HG02678 (cell line): ENCODE measurements at regions not wholly inside any gene's neighbourhood (a gene's known extent, or its start where the extent isn't known, plus 50 kb on each side); places are given as distances from the start of the nearest gene placed in this dataset.

Source experiments
- ATAC-seq: cut with Tn5 transposase; IDR thresholded peaks from one replicate; pipeline ENCODE4 v1.9.1; 2021; ENCODE audit warnings: mild to moderate bottlenecking, moderate library complexity; ENCODE audit not compliant: unreplicated experiment

DNA sequence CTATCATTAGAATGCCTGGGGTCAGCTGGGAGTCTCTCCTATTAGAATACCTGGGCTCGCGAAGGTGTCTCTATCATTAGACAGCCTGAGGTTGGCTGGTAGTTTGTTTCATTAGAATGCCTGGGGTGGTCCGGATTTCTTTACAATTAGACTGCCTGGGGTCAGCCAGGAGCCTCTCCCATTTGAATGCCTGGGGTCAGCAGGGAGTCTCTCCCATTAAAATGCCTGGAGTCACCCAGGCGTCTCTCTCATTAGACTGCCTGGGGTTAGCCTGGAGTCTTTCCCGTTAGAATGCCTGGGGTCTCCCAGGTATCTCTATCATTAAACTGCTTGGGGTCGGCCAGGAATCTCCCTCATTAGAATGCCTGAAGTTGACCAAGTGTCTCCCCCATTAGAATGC lies 1458.3 kb downstream of the UQCRFS1 start:
- no peak for ATAC-seq

DNA sequence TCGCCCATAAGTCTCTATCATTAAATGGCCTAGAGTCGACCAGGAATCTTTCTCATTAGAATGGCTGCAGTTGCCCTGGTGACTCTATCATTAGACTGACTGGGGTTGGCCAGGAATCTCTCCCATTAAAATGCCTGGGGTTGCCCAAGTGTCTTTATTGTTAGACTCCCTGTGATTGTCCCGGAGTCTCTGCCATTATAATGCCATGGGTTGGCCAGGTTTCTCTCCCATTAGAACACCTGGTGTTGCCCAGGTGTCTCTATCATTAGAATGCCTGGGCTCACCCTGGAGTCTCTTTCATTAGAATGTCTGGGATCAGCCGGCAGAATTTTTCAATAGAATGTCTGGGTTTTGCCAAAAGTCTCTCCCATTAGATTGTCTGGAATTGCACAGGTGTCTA lies 1459.3 kb downstream of the UQCRFS1 start:
- no peak for ATAC-seq

DNA sequence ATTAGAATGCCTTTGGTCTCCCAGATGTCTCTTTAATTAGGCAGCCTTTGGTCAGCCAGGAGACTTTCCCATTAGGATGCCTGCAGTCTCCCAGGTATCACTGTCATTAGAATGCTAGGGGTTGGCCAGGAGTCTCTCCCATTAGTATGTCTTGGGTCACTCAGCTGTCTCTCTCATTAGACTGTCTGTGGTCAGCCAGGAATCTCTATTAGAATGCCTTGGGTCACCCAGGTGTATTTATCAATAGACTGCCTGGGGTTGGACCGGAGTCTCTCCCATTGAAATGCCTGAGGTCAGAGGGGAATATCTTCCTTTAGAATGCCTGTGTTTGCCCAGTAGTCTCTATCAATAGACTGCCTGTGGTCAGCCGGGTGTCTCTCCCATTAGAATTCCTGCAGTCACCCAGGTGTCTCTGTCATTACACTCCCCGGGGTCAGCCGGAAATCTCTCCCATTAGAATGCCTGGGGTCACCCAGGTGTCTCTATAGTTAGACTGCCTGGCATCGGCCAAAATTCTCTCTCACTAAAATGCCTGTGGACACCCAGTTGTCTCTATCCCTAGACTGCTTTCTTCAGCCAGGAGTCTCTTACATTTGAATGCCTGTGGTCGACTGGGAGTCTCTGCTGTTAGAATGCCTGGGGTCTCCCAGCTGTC lies 1460.3 kb downstream of the UQCRFS1 start:
- ATAC-seq = no peak

DNA sequence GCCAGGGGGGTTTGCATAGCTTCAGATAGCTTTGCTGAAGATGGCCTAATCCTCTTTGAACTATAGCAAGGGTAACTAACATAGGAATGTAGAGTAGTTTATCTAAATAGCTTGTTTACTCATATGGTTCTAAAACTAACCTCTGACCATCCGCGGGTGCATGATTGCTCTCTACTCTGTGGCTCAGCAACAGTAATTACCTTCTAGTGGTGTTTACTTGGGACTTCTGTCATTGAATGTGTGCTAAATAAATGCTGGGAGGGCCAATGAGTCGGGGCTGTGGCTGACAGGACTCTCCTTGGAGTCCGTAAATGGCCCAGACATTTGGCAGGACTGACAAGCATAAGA lies 1461.9 kb downstream of the UQCRFS1 start:
- no peak for ATAC-seq

DNA sequence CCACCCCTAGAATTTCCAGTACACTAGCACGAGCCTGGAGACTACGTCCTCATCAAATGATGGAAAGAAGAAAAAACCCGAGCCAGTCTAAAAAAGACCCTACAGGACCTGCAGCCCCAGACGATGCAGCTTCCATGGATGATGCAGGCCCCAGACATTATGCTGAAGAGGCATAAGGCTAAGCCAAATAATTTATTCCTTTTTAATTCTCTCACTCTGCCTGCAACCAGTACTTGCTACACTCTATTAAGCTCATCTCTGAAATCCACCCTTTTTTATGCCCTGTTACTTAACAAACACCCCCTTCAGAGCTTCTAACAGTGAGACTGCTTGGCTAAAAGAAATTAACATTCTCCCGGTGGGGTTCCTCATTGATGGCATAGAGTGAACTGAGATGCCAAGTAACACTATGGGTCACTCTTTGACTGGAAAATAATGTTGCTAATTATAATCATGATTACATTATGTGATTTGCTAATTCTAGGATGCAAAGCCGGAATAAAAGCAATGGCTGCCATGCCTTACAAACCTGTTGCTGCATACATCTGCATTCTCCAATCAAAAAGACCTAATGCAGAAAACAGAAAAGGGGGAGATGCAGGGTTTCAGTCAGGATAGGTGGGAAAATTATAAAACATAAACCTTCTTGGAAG lies 1462.4 kb downstream of the UQCRFS1 start:
- ATAC-seq = no peak

DNA sequence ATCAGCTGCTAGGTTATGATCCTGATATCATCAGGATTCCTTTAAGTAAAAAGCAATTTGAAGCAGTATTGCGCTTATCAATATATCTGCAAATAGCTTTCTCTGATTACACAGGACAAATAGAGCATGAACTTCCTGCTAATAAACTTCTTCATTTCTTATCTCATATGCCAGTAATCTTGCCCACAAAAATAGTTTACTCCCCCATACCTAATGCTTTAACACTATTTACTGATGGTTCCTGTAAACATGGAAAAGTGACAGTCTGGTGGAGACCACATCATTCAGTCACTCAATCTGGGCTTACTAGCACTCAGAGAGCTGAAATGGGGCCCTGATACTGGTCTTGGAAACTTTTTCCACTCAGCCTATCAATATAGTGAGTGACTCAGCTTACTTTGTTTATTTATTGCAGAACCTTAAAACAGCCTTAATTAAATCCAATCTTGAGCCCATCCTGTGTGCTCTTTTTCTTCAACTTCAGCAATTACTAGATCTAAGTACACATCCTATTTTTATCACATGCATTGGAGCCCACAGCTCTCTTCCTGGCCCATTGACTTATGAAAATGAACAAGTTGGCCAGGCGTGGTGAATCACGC lies 1464.3 kb downstream of the UQCRFS1 start:
- ATAC-seq = no peak

DNA sequence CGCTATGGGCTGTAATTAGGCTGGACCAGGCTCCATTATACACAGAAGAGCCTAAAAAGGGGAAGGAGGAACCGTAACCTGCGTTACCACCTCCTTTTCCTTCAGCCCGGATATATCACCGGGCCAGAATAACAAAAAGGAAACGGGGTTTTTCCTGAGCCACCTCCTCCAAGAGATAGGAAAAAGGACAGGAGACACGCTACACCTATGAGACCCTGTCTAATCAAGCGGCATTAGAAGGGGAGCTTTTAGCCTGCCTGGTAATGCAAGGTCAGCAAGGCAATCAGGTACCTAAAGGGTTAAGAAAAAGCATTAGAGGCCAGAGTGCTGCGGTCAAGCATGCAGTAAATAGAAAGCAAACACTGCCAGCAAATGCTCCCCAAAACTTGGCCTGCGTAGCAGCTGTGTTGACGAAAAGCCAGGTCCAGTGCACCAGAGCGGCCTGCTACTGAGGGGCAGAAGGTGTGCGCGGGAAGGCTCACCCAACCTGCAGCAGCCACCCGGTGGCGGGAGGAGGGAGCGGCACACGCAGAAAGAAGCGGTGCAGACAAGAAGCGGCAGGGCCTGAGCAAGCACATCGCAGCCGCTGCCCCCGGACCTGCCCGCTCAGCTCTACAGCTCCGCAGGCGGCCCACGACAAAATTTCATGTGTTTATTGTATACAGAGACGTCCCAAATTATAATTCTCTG lies 1466.1 kb downstream of the UQCRFS1 start:
- ATAC-seq = no peak

DNA sequence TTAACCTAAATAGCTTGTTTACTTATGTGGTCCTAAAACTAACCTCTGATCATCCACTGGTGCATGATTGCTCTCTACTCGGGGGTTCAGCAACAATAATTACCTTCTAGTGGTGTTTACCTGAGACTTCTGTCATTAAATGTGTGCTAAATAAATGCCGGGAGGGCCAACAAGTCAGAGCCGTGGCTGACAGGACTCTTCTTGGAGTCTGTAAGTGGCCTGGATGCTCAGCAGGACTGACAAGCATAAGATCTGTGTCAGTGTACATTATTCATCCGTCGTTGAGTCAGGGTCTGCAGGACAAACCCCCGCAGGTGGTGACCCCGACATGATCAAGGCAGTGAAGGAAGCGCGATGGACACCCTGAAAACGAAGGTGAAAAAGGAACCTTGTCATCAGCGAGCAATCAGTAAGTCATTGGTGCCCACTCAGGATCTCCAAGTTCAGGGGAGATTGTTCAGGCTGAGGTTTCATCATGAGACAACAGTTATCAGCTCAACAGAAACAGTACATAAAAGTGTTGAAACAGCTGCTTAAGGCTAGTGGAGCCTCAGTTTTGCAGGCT lies 1466.9 kb downstream of the UQCRFS1 start:
- no peak for ATAC-seq

DNA sequence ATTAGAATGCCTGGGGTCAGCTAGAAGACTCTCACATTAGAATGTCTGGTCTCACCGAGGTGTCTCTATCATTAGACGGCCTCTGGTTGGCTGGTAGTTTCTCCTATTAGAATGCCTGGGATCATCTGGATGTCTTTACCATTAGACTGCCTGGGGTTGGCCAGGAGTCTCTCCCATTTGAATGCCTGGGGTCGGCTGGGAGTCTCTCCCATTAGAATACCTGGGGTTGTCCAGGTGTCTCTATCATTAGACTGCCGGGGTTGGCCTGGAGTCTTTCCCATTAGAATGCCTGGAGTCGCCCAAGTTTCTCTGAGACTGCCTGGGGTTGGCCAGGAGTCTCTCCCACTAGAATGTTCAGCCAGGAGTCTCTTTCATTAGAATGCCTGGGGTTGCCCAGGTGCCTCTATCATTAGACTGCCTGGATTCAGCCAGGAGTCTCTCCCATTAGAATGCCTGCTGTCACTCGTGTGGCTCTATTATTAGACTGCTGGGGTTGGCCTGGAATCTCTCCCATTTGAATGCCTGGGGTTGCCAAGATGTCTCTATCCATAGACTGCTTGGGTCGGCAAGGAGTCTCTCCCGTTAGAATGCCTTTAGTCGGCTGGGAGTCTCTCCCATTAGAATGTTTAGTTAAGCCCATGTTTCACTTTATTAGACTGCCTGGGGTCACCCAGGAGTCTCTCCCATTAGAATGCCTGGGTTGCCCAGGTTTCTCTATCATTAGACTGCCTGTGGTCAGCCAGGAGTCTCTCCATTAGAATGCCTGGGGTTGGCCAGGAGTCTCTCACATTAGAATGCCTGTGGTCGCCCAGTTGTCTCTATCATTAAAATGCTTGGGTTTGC lies 1467.8 kb downstream of the UQCRFS1 start:
- ATAC-seq = no peak

DNA sequence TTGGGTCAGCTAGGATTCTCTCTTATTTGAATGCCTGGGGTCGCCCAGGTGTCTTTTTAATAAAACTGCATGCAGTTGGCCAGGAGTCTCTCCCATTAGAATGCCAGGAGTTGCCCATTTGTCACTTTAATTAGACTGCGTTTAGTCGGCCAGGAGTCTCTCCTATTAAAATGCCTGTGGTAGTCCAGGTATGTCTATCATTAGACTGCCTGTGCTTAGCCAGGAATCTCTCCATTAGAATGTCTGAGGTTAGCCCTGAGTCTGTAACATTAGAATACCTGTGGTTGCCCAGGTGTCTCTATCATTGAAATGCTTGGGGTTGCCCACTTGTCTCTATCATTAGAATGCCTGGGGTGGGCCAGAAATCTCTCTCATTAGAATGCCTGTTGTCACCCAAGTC lies 1470.9 kb downstream of the UQCRFS1 start:
- no peak for ATAC-seq

DNA sequence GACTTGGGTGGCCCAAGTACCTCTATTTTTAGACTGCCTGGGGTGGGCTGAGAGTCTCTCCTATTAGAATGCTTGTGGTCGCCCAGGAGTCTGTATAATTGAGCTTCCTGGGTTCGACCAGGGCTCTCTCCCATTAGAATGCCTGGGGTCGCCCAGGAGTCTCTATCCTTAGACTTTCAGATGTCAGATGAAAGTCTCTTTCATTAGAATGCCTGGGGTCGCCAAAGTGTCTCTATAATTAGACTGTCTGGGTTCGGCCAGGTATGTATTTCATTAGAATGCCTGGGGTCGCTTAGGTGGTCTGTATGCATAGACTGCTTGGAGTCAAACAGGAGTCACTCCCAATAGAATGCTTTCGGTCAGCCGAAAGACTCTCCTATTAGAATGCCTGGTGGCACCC lies 1471.7 kb downstream of the UQCRFS1 start:
- no peak for ATAC-seq

DNA sequence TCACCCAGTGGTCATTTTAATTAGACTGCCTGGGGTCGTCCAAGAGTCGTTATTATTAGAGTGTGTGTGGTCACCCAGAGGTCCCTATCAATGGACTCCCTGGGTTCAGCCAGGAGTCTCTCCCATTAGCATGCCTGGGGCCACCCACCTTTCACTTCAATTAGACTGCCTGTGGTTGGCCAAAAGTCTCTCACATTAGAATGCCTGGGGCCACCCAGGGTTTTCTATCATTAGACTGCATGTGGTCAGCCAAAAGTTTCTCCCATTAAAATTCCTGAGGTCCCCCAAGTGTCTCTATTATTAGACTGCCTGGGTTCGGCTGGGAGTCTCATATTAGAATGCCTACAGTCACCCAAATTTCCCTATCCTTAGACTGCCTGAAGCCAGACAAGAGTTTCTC lies 1472.6 kb downstream of the UQCRFS1 start:
- ATAC-seq = no peak

DNA sequence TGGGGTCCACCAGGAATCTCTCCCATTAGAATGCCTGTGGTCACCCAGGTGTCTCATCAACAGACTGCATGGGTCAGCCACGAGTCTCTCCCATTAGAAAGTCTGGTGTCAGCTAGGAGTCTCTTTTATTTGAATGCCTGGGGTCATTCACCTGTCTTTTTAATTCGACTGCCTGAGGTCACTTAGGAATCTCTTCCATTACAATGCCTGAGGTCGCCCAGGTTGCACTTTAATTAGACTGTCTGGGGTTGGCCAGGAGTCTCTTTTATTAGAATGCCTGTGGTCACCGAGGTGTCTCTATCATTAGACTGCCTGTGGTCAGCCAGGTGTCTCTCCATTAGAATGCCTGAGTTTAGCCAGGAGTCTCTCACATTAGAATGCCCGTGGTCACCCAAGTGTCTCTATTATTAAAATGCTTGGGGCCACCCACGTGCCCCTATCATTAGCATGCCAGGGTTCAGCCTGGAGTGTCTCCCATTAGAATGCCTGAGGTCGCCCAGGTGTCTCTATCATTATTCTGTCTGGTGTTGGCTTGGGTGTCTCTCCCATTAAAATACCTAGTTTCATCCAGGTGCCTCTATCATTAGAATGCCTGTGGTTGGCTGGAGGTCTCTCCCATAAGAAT lies 1474.3 kb downstream of the UQCRFS1 start:
- no peak for ATAC-seq

DNA sequence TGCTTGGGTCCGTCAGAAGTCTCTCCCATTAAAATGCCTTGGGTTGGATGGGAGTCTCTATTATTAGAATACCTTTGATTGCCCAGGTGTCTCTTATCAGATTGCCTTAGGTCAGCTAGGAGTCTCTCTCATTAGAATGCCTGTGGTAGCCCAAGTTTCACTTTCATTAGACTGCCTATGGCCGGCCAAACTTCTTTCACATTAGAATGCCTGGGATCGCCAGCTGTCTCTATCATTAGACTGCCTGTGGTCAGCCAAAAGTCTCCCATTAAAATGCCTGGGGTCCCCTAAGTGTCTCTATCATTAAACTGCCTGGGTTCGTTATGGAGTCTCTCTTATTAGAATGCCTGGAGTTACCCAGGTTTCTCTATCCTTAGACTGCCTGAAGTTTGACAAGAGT lies 1476.7 kb downstream of the UQCRFS1 start:
- no peak for ATAC-seq

DNA sequence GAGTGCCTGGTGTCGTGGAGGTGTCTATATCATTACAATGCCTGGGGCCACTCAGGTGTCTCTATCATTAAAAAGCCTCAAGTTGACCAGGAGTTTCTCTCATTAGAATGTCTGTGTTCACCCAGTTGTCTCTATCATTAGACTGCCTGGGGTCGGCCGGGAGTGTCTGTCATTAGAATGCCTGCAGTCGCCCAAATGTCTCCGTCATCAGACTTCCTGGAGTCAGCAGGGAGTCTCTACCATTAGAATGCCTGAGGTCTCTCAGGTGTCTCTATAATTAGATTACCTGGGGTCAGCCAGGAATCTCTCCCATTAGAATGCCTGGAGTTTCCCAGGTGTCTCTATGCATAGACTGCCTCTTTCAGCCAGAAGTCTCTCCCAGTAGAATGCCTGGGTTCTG lies 1477.6 kb downstream of the UQCRFS1 start:
- no peak for ATAC-seq

DNA sequence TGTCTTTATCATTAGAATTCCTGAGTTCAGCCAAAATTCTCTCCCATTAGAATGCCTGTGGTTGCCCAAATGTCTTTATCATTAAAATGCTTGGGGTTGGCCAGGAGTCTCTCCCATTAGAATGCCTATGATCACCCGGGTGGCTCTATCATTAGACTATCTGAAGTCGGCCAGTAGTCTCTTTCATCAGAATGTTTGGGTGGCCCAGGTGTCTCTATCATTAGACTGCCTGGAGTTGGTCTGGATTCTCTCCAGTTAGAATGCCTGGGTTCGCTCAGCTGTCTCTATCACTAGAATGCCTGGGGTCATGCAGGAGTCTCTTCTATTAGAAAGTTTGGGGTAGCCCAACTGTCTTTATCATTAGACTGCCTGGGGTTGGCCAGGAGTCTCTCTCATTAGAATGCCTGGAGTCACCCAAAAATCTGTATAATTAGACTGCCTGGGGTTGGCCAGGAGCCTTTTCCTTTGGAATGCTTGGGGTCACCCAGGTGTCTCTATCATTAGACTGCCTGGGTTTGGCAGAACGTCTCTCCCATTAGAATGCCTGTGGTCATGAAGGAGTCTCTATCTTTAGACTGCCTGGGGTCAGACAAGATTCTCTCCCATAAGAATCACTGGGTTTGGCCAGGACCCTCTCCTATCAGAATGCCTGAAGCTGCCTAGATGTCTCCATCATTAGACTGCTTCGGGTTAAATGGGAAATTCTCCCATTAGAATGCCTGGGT lies 1478.3 kb downstream of the UQCRFS1 start:
- ATAC-seq = no peak

DNA sequence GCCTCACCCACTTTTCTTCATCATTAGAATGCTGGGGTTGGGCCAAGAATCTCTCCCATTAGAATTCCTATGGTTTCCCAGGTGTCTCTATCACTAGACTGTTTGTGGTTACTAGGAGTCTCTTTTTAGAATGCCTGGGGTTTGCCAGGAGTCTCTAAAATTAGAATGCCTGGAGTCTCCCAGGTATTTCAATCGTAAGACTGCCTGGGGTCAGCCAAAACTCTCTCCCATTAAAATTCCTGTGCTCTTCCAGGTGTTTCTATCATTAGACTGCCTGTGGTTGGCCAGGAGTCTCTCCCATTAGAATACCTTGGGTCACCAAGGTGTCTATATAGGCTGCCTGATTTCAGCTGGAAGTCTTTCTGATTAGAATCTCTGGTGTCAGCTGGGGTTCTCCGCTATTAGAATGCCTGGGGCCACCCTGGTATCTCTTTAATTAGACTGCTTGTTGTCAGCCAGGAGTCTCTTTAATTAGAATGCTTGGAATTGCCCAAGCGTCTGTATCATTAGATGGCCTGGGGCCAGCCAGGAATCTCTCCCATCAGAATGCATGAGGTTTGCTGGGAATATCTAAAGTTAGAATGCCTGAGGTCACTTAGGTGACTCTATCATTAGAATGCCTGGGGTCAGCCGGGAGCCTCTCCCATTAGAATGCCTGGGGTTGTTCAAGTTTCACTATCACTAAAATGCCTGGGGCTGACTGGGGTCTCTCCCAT lies 1479.2 kb downstream of the UQCRFS1 start:
- no peak for ATAC-seq

DNA sequence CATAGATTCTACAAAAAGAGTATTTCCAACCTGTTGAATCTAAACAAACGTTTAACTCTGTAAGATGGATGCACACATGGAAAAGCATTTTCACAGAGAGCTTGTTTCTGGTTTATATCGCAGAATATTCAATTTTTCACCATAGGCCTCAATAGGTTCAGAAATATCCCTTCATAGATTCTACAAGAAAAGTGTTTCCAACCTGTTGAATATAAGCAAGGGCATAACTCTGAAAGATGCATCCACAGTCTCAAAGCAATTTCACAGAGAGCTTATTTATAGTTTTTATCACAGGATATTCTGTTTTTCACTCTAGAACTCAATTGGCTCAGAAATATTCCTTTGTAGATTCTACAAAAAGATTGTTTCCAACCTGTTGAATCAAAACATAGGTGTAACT lies 1483.6 kb downstream of the UQCRFS1 start:
- no peak for ATAC-seq

DNA sequence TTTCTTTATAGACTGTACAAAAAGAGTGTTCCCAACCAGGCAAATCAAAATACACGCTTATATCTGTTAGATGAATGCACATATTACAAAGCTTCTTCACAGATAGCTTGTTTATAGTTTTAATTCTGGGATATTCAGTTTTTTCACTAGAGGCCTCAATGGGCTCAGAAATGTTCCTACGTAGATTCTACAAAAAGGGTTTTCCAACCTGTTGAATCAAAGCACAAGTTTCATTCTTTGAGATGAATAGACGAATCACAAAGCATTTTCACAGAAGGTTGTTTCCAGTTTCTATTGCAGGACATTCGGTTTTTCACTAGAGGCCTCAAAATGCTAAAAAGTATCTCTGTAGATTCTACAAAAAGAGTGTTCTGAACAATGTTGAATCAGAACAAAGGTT lies 1490.3 kb downstream of the UQCRFS1 start:
- no peak for ATAC-seq
